HG03045 (cell line): ENCODE measurements at regions not wholly inside any gene's neighbourhood (a gene's known extent, or its start where the extent isn't known, plus 50 kb on each side); places are given as distances from the start of the nearest gene placed in this dataset.

Experiments
- ATAC-seq: cut with Tn5 transposase; IDR thresholded peaks from one replicate; pipeline ENCODE4 v1.9.1; 2021; ENCODE audit warnings: mild to moderate bottlenecking, moderate library complexity; ENCODE audit not compliant: unreplicated experiment

DNA sequence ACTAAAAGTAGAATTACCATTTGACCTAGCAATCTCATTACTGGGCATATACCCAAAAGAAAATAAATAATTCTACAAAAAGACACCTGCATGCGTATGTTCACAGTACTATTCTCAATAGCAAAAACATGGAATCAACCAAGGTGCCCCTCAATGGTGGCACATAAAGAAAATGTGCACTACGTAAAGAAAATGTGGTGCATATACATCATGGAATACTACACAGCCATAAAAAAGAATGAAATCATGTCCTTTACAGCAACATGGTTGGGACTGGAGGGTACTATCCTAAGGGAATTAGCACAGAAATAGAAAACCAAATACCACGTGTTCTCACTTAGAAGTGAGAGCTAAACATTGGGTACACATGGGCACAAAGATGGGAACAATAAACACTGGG, 250.7 kb upstream of the TNP1 start:
- no peak for ATAC-seq

DNA sequence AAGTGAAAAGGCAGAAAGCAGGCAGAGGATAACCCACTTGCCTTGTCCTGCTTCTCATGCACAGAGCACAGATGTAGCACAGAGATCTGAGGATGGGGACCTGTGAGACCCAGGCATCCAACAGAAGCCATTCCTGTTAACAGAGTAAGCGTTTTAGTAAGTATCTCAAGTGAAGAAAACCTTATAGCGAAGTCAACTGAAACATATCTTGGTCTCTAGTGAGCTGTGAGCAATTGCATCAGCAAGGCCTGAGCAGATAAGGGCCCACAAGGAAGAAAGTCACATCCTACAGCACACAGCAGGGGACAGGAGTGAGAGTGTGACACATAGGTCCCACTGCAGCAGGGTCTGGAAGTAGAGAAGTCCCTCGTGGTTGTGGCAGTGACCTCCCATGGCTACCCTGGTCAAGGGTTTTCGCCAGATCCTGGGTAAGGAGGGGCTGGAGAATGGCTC, 248.7 kb upstream of the TNP1 start:
- ATAC-seq: no peak

DNA sequence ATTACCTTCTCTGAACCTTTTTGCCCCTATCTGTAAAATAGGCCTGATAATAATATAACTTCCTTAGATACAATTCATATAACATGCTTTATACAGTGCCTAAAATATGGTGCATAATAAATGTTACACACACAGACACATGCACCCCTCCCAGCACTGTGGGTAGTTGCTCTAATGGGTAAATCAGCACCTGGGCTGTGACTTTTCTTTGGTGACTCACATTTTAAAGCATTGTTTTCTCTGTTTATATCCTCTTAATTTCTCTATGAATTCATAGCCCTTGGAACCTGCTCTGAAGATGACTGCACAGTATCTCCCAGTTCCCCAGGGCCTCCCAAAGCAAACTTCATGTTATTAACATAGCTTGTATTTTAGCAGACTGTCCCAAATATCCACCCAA, 248.2 kb upstream of the TNP1 start:
- no peak for ATAC-seq

DNA sequence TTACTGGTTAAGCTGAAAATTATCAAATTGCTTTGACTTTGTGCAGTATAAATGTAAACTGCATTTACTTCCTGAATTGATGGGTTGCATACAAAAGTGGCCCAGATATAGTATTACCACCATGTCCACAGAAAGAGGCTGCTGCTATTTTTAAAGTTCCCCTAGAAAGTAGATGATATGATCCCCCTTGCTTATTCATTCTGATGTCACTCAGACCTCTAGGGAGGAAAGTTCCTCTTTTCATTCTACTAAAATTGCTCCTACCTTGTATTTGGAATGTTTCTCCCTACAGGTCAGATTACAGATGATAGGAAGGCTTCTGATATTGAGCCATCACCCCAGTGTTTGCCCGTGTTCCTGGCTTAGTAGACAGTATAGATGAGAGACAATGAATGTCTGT, 247.6 kb upstream of the TNP1 start:
- no peak for ATAC-seq

DNA sequence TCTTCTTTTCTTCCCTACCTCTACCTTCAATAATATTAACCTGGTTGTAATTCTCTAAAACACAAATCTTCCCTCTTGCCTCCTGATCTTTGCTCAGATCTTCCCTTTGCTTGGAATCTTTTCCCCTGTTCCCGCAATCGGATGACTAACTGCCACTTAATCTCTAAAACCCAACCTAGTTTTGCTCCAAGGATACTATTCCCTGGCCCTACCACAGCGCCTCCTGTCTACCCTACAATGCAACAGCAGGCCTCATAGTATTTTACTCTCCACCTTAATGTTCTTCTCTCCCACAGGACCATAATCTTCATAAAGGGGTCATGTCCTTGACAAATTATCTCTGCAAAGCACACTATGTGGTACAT, 246.8 kb upstream of the TNP1 start:
- no peak for ATAC-seq

DNA sequence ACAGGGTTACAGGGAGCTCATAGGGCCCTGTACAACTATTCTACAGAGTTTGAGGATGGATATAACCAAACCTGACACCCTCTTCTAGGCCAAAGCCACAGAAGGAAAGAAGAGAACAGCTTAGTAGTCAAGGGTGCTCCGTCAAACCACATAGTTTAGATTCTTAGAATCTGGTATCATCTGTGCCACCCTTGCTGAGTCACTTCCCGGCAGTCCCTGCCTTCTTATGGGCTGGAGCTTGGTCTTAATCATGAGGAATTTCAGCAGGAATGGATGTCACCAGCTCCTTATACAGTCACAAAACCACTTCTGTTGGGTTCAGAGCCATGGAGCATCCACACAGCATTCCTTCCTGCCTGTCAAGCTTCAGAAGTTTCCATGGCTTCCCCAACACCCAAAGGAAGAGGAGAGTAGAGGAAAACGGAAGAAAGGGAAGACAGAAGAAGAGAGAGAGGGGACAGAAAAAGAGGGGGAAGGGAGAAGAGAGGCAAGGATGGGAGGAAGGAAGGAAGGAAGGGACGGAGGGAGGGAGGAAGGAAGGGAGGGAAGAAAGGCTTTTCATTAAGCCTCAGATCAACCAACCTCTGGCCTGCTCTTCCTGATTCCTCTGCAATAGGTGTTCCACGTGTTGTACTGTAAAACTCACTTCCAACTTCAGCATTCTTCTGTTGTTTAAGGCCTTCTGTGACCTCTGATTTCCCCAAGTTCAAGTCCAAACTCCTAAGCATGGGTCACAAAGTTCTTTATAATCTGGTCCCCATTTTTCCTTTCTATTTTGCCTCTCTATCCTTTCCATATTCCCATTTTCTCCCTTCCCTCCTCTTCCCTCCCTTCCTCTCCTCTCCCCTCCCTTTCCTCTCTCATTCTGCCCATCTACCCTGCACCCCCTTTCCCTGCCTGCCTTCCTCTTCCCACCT, 246.1 kb upstream of the TNP1 start:
- ATAC-seq: no peak

DNA sequence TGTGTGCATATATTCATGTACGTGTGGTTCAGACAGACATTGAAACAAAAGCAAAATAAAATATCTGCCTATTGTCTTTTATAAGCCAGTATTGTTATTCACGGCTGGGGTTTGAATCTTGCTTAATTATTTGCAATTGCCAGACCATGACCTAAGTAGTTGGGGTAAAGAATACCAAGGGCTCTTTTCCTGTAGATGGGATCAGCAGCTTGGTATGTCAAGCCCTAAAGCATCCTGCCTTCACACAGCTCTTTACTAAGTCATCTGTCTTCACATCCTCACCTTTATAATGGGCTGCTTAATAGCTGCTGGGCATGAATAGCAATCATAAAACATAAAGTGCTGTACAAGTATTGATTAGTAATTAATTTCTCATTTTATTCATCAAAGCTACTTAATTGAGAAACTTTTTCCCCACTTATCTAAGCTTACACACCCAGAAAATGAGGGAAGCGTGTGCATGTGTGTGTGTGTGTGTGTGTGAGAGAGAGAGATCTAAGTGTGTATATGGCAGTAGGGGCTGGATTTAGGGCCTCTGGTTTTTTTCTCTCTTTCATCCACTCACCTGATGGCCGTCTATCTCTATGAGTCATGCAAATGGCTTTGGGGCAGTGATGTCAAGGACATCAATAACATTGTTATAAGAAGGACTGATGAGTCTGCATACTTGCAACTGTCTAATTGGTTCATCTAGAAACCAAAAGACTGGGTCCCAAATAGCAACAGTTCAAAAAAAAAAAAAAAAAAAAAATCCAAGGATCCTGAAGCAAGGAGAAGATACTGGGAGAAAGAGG, 244.1 kb upstream of the TNP1 start:
- no peak for ATAC-seq

DNA sequence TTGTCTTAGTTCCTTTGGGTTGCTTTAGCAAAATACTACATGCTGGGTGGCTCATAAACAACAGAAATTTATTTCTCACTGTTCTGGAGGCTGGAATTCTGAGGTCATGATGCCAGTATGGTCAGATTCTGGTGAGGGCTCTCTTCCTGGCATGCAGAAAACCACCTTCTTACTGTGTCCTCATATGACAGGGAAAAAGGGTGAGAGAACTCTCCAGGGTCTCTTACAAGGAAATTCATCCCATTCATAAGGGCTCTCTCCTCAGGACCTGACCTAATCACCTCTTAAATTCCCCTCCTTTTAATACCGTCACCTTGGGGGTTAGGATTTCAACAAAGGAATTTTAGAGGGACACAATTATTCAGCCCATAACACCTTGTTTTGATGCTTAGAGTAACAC, 243.1 kb upstream of the TNP1 start:
- ATAC-seq: no peak

DNA sequence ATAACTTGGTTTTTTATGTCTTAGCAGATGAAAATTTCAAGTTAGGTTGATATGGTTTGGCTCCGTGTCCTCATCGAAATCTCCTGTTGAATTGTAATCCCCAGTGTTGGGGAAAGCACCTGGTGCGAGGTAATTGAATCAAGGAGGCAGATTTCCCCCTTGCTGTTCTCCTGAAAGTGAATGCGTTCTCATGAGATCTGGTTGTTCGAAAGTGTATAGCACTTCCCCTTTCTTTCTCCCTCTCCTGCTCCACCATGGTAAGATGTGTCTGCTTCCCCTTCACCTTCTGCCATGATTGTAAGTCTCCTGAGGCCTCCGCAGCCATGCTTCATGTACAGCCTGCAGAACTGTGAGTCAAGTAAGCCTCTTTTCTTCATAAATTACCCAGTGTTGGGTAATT, 242.1 kb upstream of the TNP1 start:
- ATAC-seq: peak; percentile 44

DNA sequence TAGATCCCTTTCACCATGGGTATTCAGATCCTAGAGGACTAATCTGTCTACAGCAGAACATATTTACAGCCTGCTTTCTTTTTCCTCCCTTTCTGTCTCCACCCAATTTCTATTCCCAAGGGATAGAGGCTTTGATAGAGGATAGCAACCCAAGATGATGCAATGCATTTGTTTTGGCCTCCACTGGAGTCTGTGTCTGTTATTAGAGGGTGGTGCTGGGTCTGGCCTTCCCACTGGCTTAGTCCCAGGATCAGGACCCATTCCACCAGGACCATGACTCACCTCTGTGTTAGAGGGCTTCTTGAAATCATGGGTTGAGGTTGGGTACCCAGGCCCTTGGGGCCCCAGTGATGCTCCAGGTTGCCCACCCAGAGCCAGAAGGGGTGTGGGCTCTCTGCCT, 239.7 kb upstream of the TNP1 start:
- no peak for ATAC-seq

DNA sequence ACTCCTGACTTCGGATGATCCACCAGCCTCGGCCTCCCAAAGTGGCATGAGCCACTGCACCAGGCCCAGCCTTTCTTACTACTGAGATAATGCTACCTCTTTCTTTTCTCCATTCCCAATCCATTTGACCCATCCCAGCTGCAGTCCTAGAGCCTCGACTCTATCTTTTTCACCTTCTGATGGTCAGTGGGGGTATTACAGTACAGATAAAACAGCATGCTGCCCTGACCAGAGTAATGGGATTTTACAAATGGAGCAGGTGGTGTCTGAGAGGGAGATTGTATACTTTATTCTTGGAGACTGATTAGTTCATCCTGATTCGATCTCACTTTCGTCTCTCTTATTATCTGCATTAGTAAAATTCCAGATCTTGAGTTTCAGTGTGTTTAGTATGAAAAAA, 238.6 kb upstream of the TNP1 start:
- ATAC-seq: no peak

DNA sequence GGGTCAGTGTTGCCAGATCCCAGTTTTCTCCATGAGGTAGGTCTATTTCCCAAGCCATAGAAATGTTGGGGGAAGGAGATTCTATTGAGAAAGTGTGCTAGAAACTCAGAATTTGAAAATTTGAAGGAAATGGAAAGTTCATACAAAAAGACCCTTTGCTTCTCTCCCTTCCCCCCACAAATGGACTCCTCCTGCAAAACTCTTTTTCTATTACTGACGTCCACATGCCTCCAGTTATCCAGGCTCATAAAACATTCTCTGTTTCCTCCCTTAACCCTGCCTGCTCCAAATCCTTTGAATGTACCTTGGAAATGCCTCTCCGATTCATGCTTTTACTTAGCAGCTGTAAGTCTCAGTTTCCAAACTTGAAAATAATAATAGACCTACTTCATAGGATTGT, 237.5 kb upstream of the TNP1 start:
- ATAC-seq: no peak

DNA sequence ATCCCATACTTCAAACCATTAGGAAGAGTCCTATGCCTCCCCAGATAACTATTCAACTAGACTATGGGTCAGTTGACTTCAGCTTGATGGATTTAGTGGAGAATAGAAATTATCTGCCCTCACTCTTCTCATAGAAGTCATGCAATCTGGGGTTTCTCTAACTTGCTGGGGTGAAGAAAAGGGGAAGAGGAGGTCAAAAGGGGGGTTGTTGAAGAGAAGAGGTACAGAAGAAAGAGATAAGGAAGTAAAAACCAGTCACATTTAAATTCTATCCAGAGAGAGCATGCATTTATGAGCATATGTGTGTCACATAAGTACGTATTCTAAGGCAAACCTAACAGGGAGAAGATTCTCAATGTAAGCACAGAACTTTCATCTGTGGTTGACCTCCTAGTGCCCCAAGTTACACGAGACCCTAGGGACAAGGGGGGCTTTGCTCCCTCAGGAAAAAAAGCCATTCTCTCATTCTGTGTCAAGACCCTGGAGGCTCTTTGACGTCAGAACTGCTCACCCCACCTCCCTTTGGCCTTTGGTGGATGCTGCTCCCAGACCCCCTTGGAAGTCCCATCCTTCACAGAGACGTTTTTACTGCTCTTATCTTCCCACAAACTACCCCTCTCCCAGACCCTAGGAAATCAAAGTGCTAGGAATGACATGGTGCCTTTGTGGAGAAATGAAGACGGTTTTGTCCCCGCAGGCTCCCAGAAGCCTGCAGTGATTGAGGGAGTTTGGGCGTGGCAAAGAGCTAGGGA, 236.8 kb upstream of the TNP1 start:
- ATAC-seq: no peak

DNA sequence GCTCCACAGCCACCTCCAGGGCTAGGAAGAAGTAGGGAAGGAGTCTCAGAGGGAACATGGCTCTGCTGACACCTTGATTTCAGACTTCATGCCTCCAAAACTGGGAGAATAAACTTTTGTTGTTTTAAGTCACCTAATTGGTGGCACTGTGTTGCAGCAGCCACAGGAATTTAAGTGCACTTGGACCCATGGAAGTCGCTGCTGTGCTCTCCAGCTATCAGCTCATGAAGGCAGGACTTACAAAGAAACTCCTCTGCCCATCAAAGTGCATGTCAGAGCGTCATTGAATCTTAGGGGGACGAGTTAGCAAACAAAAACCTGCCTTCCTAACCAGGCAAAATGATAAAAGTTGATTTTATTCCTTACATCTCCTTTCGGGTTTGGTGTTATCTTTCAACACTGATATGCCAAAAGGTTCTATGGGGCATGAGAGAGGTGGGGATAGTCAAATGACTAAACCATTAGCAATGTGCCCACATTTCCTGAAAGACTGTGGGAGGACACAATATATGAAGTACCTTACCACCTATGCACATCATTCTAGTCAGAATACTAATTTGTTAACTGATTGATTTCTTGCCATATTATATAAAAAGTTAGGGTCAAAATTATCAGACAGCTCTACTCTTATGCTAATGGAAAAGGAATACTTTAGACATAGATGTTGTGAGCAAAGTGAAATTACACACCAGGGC, 235.8 kb upstream of the TNP1 start:
- ATAC-seq: no peak

DNA sequence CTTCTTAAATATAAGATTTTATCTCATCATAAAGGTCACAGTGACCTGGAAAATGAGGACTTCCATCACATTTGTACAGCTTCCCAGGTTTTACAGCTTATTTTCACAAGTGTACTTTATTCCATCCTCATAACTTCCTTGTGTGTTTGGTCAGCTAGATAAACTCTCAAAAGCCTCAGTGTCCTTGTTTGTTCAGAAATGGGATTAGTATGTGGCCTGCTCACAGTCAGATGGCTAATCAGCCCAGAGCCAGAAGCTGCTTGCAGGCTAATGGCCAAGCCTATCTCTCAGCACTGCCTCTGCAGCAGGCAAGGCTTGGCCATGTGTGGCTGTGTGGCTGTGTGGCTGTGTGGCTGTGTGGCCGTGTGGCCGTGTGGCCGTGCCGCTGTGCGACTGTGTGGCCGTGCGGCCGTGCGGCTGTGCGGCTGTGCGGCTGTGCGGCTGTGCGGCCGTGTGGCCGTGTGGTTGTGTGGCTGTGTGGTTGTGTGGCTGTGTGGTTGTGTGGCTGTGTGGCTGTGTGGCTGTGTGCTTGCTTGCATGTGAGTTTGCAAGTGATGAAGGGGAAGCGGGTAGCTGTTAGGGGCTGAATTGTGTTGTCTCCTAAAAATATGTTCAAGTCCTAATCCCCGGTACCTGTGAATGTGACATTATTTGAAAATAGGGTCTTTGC, 233.0 kb upstream of the TNP1 start:
- no peak for ATAC-seq

DNA sequence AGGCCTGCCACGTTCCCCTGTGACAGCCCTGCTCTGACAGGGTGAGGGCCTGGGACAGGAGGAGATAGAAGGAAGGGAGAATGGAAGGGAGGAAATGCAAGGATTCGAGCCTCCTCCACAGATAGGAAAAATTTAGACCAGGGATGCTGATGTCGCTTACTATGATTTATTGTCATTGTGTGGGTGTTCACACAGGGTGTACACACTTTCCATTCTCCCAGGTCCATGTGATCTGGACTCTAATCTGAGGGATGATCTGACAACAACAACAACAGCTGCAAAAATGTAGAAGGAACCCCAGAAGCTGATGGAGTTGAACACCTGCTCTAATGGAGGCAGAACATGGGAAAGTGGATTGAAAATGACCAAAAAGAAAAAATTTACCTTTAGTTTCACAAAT, 231.7 kb upstream of the TNP1 start:
- ATAC-seq: no peak

DNA sequence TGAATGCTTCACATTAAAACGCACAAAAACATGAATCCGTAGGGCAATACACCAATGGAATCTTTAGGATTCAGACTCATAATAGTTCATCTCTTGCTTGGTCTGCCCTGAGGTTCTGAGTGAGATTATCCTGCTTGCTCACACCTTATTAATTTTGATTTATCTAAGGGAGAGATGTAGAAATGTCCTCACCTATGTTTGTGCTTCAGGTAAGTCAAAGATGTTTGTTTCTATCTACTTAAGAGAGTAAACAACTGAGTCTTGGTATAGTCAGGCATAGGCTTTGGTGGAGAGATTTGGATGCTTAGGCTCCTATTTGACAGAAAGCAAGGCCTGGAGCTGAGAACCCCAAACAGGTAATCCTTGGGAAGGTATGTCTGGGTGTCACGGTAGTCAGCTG, 231.0 kb upstream of the TNP1 start:
- no peak for ATAC-seq

DNA sequence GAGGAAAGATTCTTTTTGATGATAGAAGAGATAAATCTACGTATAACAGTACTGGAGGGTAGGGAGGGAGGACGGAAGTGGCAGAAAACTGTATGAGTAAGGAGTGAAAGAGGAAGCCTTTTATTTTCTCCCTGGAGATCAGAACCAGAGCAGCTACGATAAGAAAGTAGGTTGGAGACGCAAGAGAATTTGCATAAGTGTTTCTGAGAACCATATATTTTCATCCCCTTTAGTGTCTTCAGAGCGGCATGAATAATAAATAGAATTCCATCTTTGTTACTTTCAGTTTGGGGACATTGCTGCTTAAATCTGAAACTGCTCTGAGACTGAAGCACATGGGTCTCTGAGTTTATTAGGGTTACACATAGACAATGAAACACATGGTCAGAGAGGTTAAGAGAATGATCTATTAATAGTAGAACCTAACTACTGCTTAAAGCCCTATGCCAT, 230.2 kb upstream of the TNP1 start:
- ATAC-seq: peak; percentile 74

DNA sequence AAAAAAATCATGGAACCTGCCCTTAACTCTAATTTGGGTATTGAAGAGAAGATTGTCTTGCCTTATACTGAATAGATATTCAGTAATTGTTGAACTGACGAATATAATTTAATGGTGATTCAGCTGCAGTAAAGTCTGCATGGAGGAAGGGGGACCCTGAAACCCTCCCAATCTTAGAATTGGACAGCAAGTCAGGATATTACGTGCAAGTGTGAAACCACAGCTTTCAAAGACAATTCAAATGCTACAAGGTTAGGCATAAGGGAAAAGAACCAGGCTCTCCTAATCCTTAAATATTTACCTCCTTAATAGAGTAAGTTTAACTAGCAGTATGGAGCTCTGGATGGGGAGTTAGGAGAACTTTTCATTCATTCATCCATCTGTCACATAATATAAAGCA, 226.9 kb upstream of the TNP1 start:
- no peak for ATAC-seq

DNA sequence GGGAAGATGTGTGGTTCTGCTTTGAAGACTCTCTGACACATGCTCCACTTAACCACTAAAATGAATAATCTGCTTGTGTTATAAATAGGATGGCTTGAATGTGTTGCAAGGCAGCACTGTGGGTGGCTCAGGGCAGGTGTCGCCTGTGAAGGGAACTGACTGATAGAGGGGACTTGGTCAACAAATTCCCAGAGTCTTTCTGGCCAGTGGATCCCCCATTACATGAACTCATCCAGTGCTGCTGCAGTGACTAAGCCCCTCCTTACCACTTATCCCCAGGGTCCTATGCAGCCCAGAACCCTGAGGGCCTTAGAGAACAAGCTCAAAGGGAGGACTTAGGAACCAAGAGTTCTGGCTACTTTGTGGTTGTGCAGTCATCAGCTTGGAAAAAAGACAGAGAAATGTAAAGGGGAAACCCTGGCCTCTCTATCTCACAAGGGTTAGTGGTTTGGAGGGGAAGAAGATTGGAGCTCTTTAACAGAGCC, 226.2 kb upstream of the TNP1 start:
- peak; percentile 50 for ATAC-seq
